ACC112 (cell line): ENCODE measurements at regions not wholly inside any gene's neighbourhood (a gene's known extent, or its start where the extent isn't known, plus 50 kb on each side); places are given as distances from the start of the nearest gene placed in this dataset.
"Not testable (repeated sequence)": the region's sequence is repeated elsewhere in the genome, so short reads cannot be mapped to it uniquely, and the experiment has no call there.

Source experiments
- H2AFZ ChIP-seq: fragments of 200-600 bp; sonication (generic); one replicate; pipeline ENCODE4 v1.6.0; 2017; ENCODE audit warnings: antibody characterized with exemption, low read length; ENCODE audit not compliant: unreplicated experiment
- H3K27ac ChIP-seq: fragments of 200-600 bp; sonication (generic); 2 replicates; pipeline ENCODE4 v1.5.1; 2014; ENCODE audit warnings: low read depth, mild to moderate bottlenecking, antibody characterized with exemption, low read length, moderate library complexity
- H3K27me3 ChIP-seq: fragments of 200-600 bp; sonication (generic); 2 replicates; pipeline ENCODE4 v1.6.1; 2014; ENCODE audit warnings: mild to moderate bottlenecking, antibody characterized with exemption, low read length, moderate library complexity, mixed read lengths; ENCODE audit not compliant: insufficient read depth
- H3K36me3 ChIP-seq: fragments of 200-600 bp; sonication (generic); 2 replicates; pipeline ENCODE4 v1.6.1; 2016; ENCODE audit warnings: mild to moderate bottlenecking, antibody characterized with exemption, low read length, moderate library complexity, mixed read lengths; ENCODE audit not compliant: insufficient read depth
- H3K4me1 ChIP-seq: fragments of 200-600 bp; sonication (generic); one replicate; pipeline ENCODE4 v1.6.1; 2016; ENCODE audit warnings: low read length, mixed read lengths; ENCODE audit not compliant: insufficient read depth, unreplicated experiment, control insufficient read depth
- H3K4me3 ChIP-seq: fragments of 200-600 bp; sonication (generic); 2 replicates; pipeline ENCODE4 v1.5.1; 2014; ENCODE audit warnings: mild to moderate bottlenecking, low read depth, low read length
- H3K79me2 ChIP-seq: fragments of 200-600 bp; sonication (generic); one replicate; pipeline ENCODE4 v1.6.0; 2016; ENCODE audit warnings: low read length; ENCODE audit not compliant: control insufficient read depth, unreplicated experiment, insufficient read depth

DNA sequence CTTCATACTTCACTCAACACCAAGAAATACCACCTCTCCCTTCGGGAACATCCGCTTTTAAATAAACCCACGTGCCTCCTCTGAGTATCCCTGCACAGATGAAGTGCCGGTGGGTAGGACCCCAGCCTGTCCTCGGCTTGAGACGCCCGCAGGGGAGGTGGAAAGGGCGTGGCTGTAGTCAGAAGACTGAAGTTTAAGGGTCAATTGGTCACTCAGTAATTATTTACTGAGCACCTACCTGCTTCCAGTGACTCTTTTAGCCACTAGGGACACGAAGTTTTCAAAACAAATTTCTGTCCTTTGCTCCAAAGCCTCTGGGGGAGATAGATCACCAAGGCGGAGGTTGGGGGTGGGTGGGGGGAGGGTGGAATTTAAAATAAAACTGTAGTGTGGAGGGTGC is 309.4 kb downstream of the VRK1 start:
- Histone ChIP-seq H2AFZ (no peak overlapping the region), H3K27ac (no peak overlapping the region)

DNA sequence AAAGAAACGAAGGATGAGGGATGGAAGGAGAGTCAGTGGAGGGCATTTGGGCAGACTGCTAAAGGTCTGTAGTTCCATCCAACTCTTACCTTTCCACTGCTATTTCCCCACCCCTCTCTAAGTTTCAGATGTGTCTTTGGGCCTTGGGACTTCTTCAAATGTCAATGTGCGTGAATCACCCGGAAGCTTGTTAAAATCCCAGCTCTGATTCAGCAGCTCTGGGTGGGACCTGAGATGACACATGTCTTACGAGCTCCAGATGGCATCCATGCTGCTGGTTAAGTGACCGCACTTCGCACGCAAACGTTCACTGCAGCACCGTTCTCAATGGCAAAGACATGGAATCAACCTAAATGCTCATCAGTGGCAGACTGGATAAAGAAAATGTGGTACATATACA is 309.9 kb downstream of the VRK1 start:
- H3K27ac ChIP-seq = no peak overlapping the region
- H3K4me3 ChIP-seq = no peak overlapping the region
- H3K79me2 ChIP-seq = no peaks in the 10 kb centered on the region
- H3K36me3 ChIP-seq = no peaks in the 10 kb centered on the region
- H3K4me1 ChIP-seq = no peaks in the 10 kb centered on the region
- no peak overlapping the region for H2AFZ ChIP-seq
- no peaks in the 10 kb centered on the region for H3K27me3 ChIP-seq

More for the DNA sequence above, 309.4 kb downstream of the VRK1 start:
- Histone ChIP-seq H3K4me1 (no peaks in the 10 kb centered on the region), H3K79me2 (no peaks in the 10 kb centered on the region), H3K27me3 (no peaks in the 10 kb centered on the region), H3K36me3 (no peaks in the 10 kb centered on the region), H3K4me3 (no peak overlapping the region)

DNA sequence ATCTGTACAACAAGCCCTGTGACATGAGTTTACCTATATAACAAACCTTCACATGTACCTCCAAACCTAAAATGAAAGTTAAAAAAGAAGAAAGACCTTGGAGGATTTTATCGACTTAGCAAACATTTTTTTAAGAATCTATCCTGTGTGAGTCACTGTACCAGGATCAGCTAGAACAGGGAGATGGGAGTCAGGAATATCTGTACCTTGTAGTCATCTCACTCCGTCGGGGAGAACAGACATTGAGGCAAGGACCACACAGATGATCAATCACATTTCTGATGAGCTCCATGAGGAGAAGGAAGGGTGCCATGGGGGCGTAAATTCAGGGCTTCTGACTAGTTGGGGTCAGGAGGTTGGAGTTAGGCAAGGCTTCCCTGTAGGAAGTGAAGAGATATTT is 310.6 kb downstream of the VRK1 start:
- no peaks in the 10 kb centered on the region for H3K27me3 ChIP-seq
- H3K27ac ChIP-seq = no peak overlapping the region
- H3K4me1 ChIP-seq = no peaks in the 10 kb centered on the region
- no peak overlapping the region for H3K4me3 ChIP-seq
- no peak overlapping the region for H2AFZ ChIP-seq
- no peaks in the 10 kb centered on the region for H3K36me3 ChIP-seq
- no peaks in the 10 kb centered on the region for H3K79me2 ChIP-seq

DNA sequence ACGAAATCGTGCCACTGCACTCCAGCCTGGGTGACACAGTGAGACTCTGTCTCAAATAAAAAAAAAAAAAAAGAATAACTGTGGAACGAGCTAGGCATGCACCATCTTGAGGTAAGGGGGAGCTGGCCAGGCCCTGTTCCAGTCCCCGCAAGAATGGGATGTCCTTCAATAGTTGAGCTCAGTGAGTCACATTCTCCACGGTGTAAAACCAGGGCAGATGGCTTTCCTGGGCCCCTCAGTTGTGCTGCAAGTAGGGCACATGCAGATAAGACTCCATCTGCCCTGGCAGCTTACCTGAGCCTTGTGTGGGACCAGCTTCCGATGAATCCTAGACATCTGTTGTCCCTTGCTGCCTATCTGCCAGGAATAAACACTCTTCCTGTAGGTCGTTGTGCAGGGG is 312.1 kb downstream of the VRK1 start:
- no peaks in the 10 kb centered on the region for H3K27me3 ChIP-seq
- no peak overlapping the region for H3K4me3 ChIP-seq
- no peak overlapping the region for H3K27ac ChIP-seq
- H2AFZ ChIP-seq = no peak overlapping the region
- no peaks in the 10 kb centered on the region for H3K79me2 ChIP-seq
- no peaks in the 10 kb centered on the region for H3K36me3 ChIP-seq
- H3K4me1 ChIP-seq = no peaks in the 10 kb centered on the region

DNA sequence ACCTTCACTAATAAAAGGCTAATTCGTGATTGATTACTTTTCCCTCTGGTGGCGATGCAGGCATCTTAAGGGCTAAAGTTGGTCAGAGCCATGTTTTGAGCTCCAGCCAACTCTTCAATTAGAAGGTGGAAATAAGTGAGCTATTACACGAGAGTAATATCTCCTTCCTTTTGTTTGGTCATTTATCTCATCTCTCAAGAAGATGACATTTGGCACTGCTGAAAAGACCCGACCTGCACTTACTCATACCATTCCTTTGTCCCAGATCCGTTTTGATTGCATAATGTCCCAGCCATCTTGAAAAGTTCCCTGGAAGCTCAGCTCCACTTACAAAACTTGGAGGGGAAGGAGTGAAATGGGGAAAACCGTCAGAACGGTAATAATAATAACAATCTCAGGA is 316.2 kb downstream of the VRK1 start:
- Histone ChIP-seq H2AFZ (no peak overlapping the region), H3K4me1 (no peaks in the 10 kb centered on the region), H3K27me3 (no peaks in the 10 kb centered on the region), H3K79me2 (no peaks in the 10 kb centered on the region), H3K4me3 (no peak overlapping the region), H3K27ac (no peak overlapping the region), H3K36me3 (no peaks in the 10 kb centered on the region)

DNA sequence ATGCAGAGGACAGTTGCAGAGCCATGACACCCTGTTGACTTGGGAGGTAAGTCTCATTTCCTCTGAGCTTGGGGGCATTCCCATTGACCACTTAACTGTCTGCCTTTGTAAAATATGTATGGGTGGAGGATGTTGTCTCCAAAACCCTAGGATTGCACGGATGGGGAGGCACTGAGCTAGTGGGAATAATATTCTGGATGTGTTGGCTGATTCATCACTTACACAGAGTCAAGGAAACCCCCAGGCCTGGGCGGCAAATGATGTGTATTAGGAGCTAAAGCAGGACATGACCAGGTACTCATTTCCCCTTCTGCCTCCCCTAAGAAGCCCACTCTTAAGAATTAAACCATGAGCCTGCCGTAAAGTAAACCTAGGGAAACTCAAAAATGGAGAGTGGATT is 319.4 kb downstream of the VRK1 start:
- Histone ChIP-seq H2AFZ (no peak overlapping the region), H3K36me3 (no peaks in the 10 kb centered on the region), H3K4me1 (no peaks in the 10 kb centered on the region), H3K27me3 (no peaks in the 10 kb centered on the region), H3K4me3 (no peak overlapping the region), H3K79me2 (no peaks in the 10 kb centered on the region), H3K27ac (no peak overlapping the region)

DNA sequence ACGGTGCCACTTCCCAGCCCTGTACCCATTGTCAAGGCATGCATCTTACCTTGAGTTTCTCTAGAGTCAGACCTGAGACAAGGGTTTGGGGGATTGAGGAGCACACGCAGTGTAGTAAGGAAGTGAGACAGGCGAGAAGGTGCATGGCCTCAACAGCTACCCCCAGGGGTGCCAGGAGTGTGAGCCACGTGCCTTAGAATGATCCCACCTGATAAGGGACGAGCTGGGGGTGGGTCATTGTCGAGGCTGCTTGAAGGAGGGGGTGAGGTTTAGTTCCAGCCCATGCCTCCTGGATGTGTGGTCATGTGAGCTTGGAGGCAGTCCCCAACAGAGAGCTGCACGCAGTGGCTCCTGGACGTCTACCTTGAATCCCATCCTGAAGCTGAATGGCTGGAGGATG is 320.5 kb downstream of the VRK1 start:
- no peaks in the 10 kb centered on the region for H3K36me3 ChIP-seq
- H3K27ac ChIP-seq = no peak overlapping the region
- H3K27me3 ChIP-seq = no peaks in the 10 kb centered on the region
- no peaks in the 10 kb centered on the region for H3K4me1 ChIP-seq
- no peak overlapping the region for H3K4me3 ChIP-seq
- H2AFZ ChIP-seq = no peak overlapping the region
- no peaks in the 10 kb centered on the region for H3K79me2 ChIP-seq

DNA sequence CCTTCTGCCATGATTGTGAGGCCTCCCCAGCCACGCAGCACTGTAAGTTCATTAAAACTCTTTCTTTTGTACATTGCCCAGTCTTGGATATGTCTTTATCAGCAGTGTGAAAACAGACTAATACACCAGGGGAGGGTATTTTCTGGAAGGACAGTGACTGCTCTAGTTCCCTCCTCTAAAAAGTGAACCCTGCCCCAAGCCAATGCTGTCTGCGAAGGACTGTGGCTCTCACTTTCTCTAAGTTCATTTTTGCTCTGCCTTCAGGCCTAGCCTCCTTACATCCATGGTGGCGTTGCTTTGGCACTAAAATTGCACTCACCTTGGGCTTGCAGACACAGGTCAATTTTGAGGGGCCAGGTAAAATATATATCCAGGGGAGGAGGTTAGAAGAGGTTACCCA is 323.0 kb downstream of the VRK1 start:
- H3K36me3 ChIP-seq = no peaks in the 10 kb centered on the region
- H3K27ac ChIP-seq = no peak overlapping the region
- H3K27me3 ChIP-seq = no peaks in the 10 kb centered on the region
- no peak overlapping the region for H3K4me3 ChIP-seq
- H3K4me1 ChIP-seq = no peaks in the 10 kb centered on the region
- H3K79me2 ChIP-seq = no peaks in the 10 kb centered on the region
- no peak overlapping the region for H2AFZ ChIP-seq

DNA sequence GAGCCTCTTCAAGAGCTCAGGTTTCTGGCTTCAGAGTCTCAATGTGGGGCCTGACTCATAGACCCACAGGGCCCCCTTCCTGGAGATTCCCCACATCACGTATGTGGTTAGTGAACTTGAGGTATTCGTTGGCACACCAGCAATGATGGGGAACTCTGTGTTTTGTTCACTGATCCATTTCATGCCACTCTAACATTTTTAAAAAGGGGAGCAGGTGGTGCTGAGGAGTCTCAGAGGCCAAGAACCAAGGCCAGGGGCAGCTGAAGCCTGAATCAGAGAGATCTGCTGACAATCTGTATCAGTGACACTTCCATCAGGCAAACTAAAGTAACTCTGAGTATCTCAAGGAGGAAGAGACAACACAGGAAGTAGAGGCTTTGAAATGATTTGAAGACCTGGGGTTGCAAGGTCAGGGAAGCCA is 323.4 kb downstream of the VRK1 start:
- Histone ChIP-seq H3K79me2 (no peaks in the 10 kb centered on the region), H3K27me3 (no peaks in the 10 kb centered on the region), H3K27ac (no peak overlapping the region), H3K4me3 (no peak overlapping the region), H3K36me3 (no peaks in the 10 kb centered on the region), H2AFZ (no peak overlapping the region), H3K4me1 (no peaks in the 10 kb centered on the region)

DNA sequence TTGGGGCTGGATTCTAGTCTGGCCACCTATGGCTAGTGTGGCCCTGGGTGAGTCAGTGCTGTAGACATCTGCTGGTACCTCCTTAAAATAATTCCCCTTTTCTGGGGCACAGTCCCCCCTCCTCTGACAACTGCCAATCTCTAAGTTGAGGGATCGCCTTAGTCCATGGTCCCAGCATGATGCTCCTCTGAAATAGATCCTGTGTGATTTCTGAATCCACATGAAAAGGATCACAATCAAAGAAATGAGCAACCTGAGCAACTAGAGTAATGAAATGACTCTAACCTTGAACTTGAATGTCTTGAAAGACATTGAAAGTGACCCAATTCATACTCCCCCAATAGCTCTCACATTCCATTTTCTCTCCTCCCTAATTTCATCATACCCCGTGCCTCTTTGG is 332.5 kb downstream of the VRK1 start:
- H3K27ac ChIP-seq = no peak overlapping the region
- no peaks in the 10 kb centered on the region for H3K79me2 ChIP-seq
- no peaks in the 10 kb centered on the region for H3K27me3 ChIP-seq
- no peak overlapping the region for H3K4me3 ChIP-seq
- H3K4me1 ChIP-seq = no peaks in the 10 kb centered on the region
- no peak overlapping the region for H2AFZ ChIP-seq
- no peaks in the 10 kb centered on the region for H3K36me3 ChIP-seq

DNA sequence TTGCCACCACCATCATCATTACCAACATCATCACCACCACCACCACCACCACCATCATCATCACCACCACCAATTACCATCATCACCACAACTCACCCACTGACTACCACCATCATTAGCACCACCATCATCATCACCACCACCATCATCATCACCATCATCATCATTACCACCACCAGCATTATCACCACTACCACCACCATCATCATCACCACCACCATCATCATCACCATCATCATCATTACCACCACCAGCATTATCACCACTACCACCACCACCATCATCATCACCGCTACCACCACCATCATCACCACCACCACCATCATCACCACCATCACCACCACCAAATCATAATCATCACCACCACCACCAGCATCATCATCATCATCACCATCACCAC is 338.7 kb downstream of the VRK1 start:
- not testable (repeated sequence) for H3K4me1 ChIP-seq, H3K36me3 ChIP-seq, H2AFZ ChIP-seq, H3K27ac ChIP-seq, H3K79me2 ChIP-seq, H3K27me3 ChIP-seq, H3K4me3 ChIP-seq

DNA sequence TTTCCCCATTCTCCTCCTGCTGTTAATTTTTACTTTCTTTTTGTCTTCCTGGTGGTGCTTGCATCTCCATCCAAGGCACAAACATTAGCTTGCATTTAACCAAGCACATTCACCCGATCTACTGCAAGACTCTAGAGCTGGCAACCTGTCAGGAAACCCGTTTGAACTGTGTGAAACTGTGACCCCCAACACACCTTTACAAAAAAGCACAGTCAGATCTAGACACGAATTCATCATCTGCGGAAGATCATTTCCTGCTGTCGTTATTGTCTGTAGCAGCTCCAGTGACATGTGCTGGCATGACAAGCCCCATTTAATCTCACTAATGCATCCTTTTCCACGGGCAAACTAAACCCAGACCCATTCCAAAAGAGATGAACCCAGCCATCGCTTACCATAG is 340.5 kb downstream of the VRK1 start:
- Histone ChIP-seq H2AFZ (no peak overlapping the region), H3K27me3 (no peaks in the 10 kb centered on the region), H3K4me1 (no peaks in the 10 kb centered on the region), H3K36me3 (no peaks in the 10 kb centered on the region), H3K4me3 (no peak overlapping the region), H3K79me2 (no peaks in the 10 kb centered on the region), H3K27ac (no peak overlapping the region)
